Astrocyte (in vitro differentiated cells and primary cell): ENCODE measurements at regions not wholly inside any gene's neighbourhood (a gene's known extent, or its start where the extent isn't known, plus 50 kb on each side); places are given as distances from the start of the nearest gene placed in this dataset.
"Not testable (repeated sequence)": the region's sequence is repeated elsewhere in the genome, so short reads cannot be mapped to it uniquely, and the experiment has no call there.

Experiments used
- DNase-seq: peaks from one replicate; pipeline ENCODE4 v3.0.0-alpha.2; 2010; ENCODE audit warnings: low read depth
- FAIRE-seq: peaks from 2 replicates; lab custom pipeline; 2011; peaks lifted over from hg19 to GRCh38; lab: Jason Lieb, UNC
- H2AFZ ChIP-seq: 2 replicates; pipeline ENCODE4 v1.6.0; 2012; ENCODE audit warnings: low read depth, low read length, inconsistent platforms
- H3K27ac ChIP-seq: 2 replicates; pipeline ENCODE4 v1.5.1; 2011; ENCODE audit warnings: low read depth, low read length, inconsistent platforms
- H3K27me3 ChIP-seq: 2 replicates; pipeline ENCODE4 v1.6.0; 2011; ENCODE audit warnings: low read length, inconsistent platforms; ENCODE audit not compliant: insufficient read depth
- H3K36me3 ChIP-seq: 2 replicates; pipeline ENCODE4 v1.5.1; 2011; ENCODE audit warnings: low read length, inconsistent platforms; ENCODE audit not compliant: insufficient read depth
- H3K4me1 ChIP-seq: 2 replicates; pipeline ENCODE4 v1.5.1; 2011; ENCODE audit warnings: low read length, inconsistent platforms; ENCODE audit not compliant: insufficient read depth
- H3K4me2 ChIP-seq: 2 replicates; pipeline ENCODE4 v1.6.0; 2012; ENCODE audit warnings: low read length, inconsistent platforms
- H3K4me3 ChIP-seq: 2 replicates; pipeline ENCODE4 v1.5.1; 2011; ENCODE audit warnings: low read depth, mild to moderate bottlenecking, low read length, inconsistent platforms; ENCODE audit not compliant: insufficient read depth
- H3K79me2 ChIP-seq: 2 replicates; pipeline ENCODE4 v1.6.0; 2012; ENCODE audit warnings: mild to moderate bottlenecking, low read length, inconsistent platforms; ENCODE audit not compliant: insufficient read depth
- H3K9ac ChIP-seq: 2 replicates; pipeline ENCODE4 v1.6.0; 2012; ENCODE audit warnings: mild to moderate bottlenecking, low read length, inconsistent platforms
- H3K9me3 ChIP-seq: 2 replicates; pipeline ENCODE4 v1.5.1; 2012; ENCODE audit warnings: low read depth, mild to moderate bottlenecking, low read length, inconsistent platforms; ENCODE audit not compliant: insufficient read depth
- H4K20me1 ChIP-seq: 2 replicates; pipeline ENCODE4 v1.6.0; 2012; ENCODE audit warnings: low read length, inconsistent platforms; ENCODE audit not compliant: insufficient read depth
- H3K27ac Mint-ChIP-seq: one replicate; pipeline ENCODE4 v1.8.0; 2021; ENCODE audit warnings: mild to moderate bottlenecking, mixed read lengths; ENCODE audit not compliant: unreplicated experiment
- H3K27me3 Mint-ChIP-seq: one replicate; pipeline ENCODE4 v1.8.0; 2021; ENCODE audit warnings: low read depth, mixed read lengths; ENCODE audit not compliant: unreplicated experiment
- H3K36me3 Mint-ChIP-seq: one replicate; pipeline ENCODE4 v1.8.0; 2021; ENCODE audit warnings: low read depth, mixed read lengths; ENCODE audit not compliant: unreplicated experiment
- H3K4me1 Mint-ChIP-seq: one replicate; pipeline ENCODE4 v1.8.0; 2021; ENCODE audit warnings: low read depth, mixed read lengths; ENCODE audit not compliant: unreplicated experiment
- H3K4me3 Mint-ChIP-seq: one replicate; pipeline ENCODE4 v1.8.0; 2021; ENCODE audit warnings: mild to moderate bottlenecking, moderate library complexity, mixed read lengths; ENCODE audit not compliant: unreplicated experiment
- H3K9me3 Mint-ChIP-seq: one replicate; pipeline ENCODE4 v1.8.0; 2021; ENCODE audit warnings: mild to moderate bottlenecking, mixed read lengths; ENCODE audit not compliant: unreplicated experiment
- EZH2 ChIP-seq: IDR thresholded peaks from 2 replicates; pipeline ENCODE4 v1.6.1; 2012; ENCODE audit warnings: mild to moderate bottlenecking, low read length, inconsistent platforms; ENCODE audit not compliant: insufficient read depth
- TF ChIP-seq, protein P1 (sequence below): IDR thresholded peaks from 2 replicates; pipeline ENCODE4 v1.5.1; 2011; ENCODE audit warnings: low read depth, mild to moderate bottlenecking, inconsistent platforms, low read length, moderate library complexity; ENCODE audit not compliant: insufficient read depth

DNA sequence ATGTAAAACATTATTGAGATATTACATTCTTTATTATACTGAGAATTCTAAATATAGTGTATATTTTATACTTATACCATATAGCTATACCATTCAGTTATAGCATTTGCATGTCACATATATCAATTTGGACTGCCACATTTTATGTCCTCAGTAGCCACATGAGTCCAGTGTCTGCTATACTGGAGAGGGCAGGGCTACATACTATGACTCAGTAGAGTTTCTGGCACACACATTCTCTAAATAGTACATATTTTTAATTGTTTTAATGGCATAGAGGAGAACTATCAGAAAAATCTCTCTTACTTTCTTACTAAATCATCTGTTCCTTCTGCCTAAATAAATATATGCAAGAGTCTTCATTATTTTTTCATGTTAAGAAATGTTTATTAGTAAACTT, 55.4 kb upstream of the COL5A2 start:
- Histone ChIP-seq H3K4me2 (no peak overlapping the region), H3K36me3 (no peaks in the 10 kb centered on the region), H3K27ac (no peak overlapping the region), H4K20me1 (no peaks in the 10 kb centered on the region), H3K79me2 (no peaks in the 10 kb centered on the region), H3K9ac (no peak overlapping the region), H3K9me3 (no peaks in the 10 kb centered on the region), H3K4me3 (no peak overlapping the region), H2AFZ (no peak overlapping the region), H3K27me3 (no peaks in the 10 kb centered on the region), H3K4me1 (no peaks in the 10 kb centered on the region)
- H3K9me3 Mint-ChIP-seq: no peaks in the 10 kb centered on the region
- H3K27ac Mint-ChIP-seq: no peak overlapping the region
- H3K27me3 Mint-ChIP-seq: no peaks in the 10 kb centered on the region
- H3K36me3 Mint-ChIP-seq: peaks cover 2% of the 10 kb centered on the region
- no peak for TF ChIP-seq EZH2
- TF ChIP-seq, protein P1, sequence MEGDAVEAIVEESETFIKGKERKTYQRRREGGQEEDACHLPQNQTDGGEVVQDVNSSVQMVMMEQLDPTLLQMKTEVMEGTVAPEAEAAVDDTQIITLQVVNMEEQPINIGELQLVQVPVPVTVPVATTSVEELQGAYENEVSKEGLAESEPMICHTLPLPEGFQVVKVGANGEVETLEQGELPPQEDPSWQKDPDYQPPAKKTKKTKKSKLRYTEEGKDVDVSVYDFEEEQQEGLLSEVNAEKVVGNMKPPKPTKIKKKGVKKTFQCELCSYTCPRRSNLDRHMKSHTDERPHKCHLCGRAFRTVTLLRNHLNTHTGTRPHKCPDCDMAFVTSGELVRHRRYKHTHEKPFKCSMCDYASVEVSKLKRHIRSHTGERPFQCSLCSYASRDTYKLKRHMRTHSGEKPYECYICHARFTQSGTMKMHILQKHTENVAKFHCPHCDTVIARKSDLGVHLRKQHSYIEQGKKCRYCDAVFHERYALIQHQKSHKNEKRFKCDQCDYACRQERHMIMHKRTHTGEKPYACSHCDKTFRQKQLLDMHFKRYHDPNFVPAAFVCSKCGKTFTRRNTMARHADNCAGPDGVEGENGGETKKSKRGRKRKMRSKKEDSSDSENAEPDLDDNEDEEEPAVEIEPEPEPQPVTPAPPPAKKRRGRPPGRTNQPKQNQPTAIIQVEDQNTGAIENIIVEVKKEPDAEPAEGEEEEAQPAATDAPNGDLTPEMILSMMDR: no peak
- no peak overlapping the region for H3K4me3 Mint-ChIP-seq
- DNase-seq (no peak), FAIRE-seq (no peak)
- peaks cover 13% of the 10 kb centered on the region for H3K4me1 Mint-ChIP-seq

DNA sequence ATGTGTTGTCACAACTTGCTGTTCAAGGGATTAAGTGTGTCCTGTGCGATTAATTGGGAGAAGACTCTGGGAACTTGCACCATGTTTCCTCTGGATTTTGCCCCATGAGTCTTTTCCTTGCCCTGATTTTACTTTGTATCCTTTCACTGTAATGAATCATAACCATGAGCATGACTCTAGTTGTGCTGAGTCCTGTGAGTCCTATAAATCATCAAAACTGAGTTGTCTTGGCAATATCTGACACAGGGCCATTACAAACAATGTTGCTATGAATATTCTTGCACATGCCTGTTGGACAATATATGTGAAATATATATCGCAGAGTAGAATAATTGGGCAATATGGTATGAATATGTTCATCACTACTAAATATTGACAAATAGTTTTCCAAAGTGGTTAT, 56.5 kb upstream of the COL5A2 start:
- FAIRE-seq (peak; percentile 29), DNase-seq (peak; percentile 45)
- H3K79me2 ChIP-seq: no peaks in the 10 kb centered on the region
- TF ChIP-seq EZH2: no peak
- TF ChIP-seq, protein P1: no peak
- no peaks in the 10 kb centered on the region for H3K4me1 ChIP-seq
- no peaks in the 10 kb centered on the region for H3K27me3 Mint-ChIP-seq
- no peak overlapping the region for H3K27ac ChIP-seq
- H3K4me2 ChIP-seq: no peak overlapping the region
- H2AFZ ChIP-seq: no peak overlapping the region
- H4K20me1 ChIP-seq: no peaks in the 10 kb centered on the region
- peaks cover 2% of the 10 kb centered on the region for H3K36me3 Mint-ChIP-seq
- no peak overlapping the region for H3K9ac ChIP-seq
- H3K9me3 Mint-ChIP-seq: no peaks in the 10 kb centered on the region
- H3K4me1 Mint-ChIP-seq: peaks cover 13% of the 10 kb centered on the region
- H3K4me3 ChIP-seq: no peak overlapping the region
- H3K4me3 Mint-ChIP-seq: no peak overlapping the region
- H3K27ac Mint-ChIP-seq: no peak overlapping the region
- H3K27me3 ChIP-seq: no peaks in the 10 kb centered on the region
- H3K9me3 ChIP-seq: no peaks in the 10 kb centered on the region
- no peaks in the 10 kb centered on the region for H3K36me3 ChIP-seq

DNA sequence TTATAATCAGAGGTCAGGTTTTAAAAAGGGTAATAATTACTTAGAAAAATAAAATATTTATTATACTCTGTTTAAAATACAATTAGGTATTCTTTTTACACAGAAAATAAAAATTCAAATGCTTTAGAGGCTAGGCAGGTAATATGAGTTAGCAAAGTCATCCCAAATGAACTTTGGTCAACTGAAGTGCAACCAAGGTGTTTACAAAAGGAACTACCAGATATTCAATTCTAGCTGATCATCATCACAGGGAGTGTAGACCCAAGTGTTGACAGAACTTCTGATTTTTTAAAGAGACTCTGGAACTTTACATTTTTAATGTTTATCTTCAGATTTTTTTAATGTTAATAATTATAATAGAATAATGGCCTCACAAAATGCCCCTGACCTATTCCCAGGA, 59.3 kb upstream of the COL5A2 start:
- no peak for DNase-seq
- no peak overlapping the region for H2AFZ ChIP-seq
- H3K4me1 Mint-ChIP-seq: peaks cover 7% of the 10 kb centered on the region
- no peak for TF ChIP-seq EZH2
- TF ChIP-seq, protein P1: no peak
- H3K4me3 ChIP-seq: no peak overlapping the region
- no peaks in the 10 kb centered on the region for H3K9me3 ChIP-seq
- H3K4me3 Mint-ChIP-seq: no peak overlapping the region
- no peaks in the 10 kb centered on the region for H3K27me3 Mint-ChIP-seq
- no peaks in the 10 kb centered on the region for H3K4me1 ChIP-seq
- FAIRE-seq: no peak
- H3K36me3 ChIP-seq: no peaks in the 10 kb centered on the region
- peaks cover 11% of the 10 kb centered on the region for H3K9me3 Mint-ChIP-seq
- H4K20me1 ChIP-seq: no peaks in the 10 kb centered on the region
- H3K36me3 Mint-ChIP-seq: peaks cover 2% of the 10 kb centered on the region
- H3K4me2 ChIP-seq: no peak overlapping the region
- no peak overlapping the region for H3K27ac Mint-ChIP-seq
- H3K79me2 ChIP-seq: no peaks in the 10 kb centered on the region
- no peaks in the 10 kb centered on the region for H3K27me3 ChIP-seq
- H3K9ac ChIP-seq: no peak overlapping the region
- H3K27ac ChIP-seq: no peak overlapping the region

DNA sequence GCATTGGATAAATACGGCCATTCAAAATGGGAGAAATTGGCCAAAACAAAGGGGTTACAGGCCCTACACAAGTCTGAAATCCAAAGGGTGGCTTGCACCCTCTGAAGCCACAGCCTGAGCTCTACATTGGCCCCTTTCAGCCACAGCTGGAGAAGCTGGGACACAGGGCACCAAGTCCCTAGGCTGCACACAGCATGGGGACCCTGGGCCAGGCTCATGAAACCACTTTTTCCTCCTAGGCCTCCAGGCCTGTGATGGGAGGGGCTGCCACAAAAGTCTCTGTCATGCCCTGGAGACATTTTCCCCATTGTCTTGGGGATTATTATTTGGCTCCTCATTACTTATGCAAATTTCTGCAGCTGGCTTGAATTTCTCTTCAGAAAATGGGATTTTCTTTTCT, 64.3 kb upstream of the COL5A2 start:
- H3K36me3 ChIP-seq, H3K27ac Mint-ChIP-seq, H3K27me3 ChIP-seq, H3K9ac ChIP-seq, DNase-seq, H4K20me1 ChIP-seq, H3K4me2 ChIP-seq, H3K27me3 Mint-ChIP-seq, H3K4me1 ChIP-seq, H3K4me3 Mint-ChIP-seq, H3K4me1 Mint-ChIP-seq, H2AFZ ChIP-seq, H3K4me3 ChIP-seq, FAIRE-seq, H3K9me3 ChIP-seq, H3K27ac ChIP-seq, H3K79me2 ChIP-seq: not testable (repeated sequence)
- Mint-ChIP-seq H3K36me3 (peaks cover 12% of the 10 kb centered on the region), H3K9me3 (peaks cover 21% of the 10 kb centered on the region)
